SK-N-SH treated with all-trans-retinoic acid at 6 μM for 48 hours (cell line): ENCODE measurements at regions not wholly inside any gene's neighbourhood (a gene's known extent, or its start where the extent isn't known, plus 50 kb on each side); places are given as distances from the start of the nearest gene placed in this dataset.

Experiments
- ATAC-seq: fragments of 200-7000 bp; cut with Tn5 transposase; 3 replicates; pipeline ENCODE4 v1.9.1; 2020; ENCODE audit warnings: mild to moderate bottlenecking, moderate library complexity
- ARNTL ChIP-seq: fragments of 450-650 bp; formaldehyde crosslinking; IDR thresholded peaks from 2 replicates; pipeline ENCODE4 v1.5.0; 2020; ENCODE audit warnings: low read depth, mild to moderate bottlenecking, moderate library complexity, borderline replicate concordance
- BACH2 ChIP-seq: fragments of 250-450 bp; sonication (Bioruptor Pico); IDR thresholded peaks from 2 replicates; pipeline ENCODE4 v1.9.0; 2021; ENCODE audit warnings: mild to moderate bottlenecking, borderline replicate concordance
- CREB5 ChIP-seq: fragments of 250-450 bp; sonication (Bioruptor Pico); IDR thresholded peaks from 2 replicates; pipeline ENCODE4 v1.5.1; 2020; ENCODE audit warnings: low read depth, mild to moderate bottlenecking, moderate library complexity
- CSDC2 ChIP-seq: fragments of 250-450 bp; sonication (Bioruptor Pico); IDR thresholded peaks from 2 replicates; pipeline ENCODE4 v1.5.0; 2020; ENCODE audit warnings: mild to moderate bottlenecking, moderate library complexity
- ESRRG ChIP-seq: fragments of 250-450 bp; sonication (Bioruptor Pico); IDR thresholded peaks from 2 replicates; pipeline ENCODE4 v1.6.1; 2021; ENCODE audit warnings: mild to moderate bottlenecking
- ISL1 ChIP-seq: fragments of 250-450 bp; sonication (Bioruptor Pico); IDR thresholded peaks from 2 replicates; pipeline ENCODE4 v2.1.2; 2022; ENCODE audit warnings: mild to moderate bottlenecking, moderate library complexity
- OSR1 ChIP-seq: fragments of 250-450 bp; sonication (Bioruptor Pico); IDR thresholded peaks from 2 replicates; pipeline ENCODE4 v1.8.0; 2022; ENCODE audit warnings: moderate library complexity, mild to moderate bottlenecking, inconsistent platforms
- POU6F1 ChIP-seq: fragments of 250-450 bp; sonication (Bioruptor Pico); IDR thresholded peaks from 2 replicates; pipeline ENCODE4 v1.8.0; 2021; ENCODE audit warnings: low read depth, mild to moderate bottlenecking, moderate library complexity, borderline replicate concordance
- PPARA ChIP-seq: fragments of 250-450 bp; sonication (Bioruptor Pico); IDR thresholded peaks from 2 replicates; pipeline ENCODE4 v1.5.0; 2020; ENCODE audit warnings: mild to moderate bottlenecking, borderline replicate concordance
- RARB ChIP-seq: fragments of 250-450 bp; sonication (Bioruptor Pico); IDR thresholded peaks from 2 replicates; pipeline ENCODE4 v1.8.0; 2021; ENCODE audit warnings: mild to moderate bottlenecking, moderate library complexity
- SNAI2 ChIP-seq: fragments of 250-450 bp; sonication (Bioruptor Pico); IDR thresholded peaks from 2 replicates; pipeline ENCODE4 v1.5.0; 2020; ENCODE audit warnings: mild to moderate bottlenecking, moderate library complexity
- TCF4 ChIP-seq: fragments of 250-450 bp; sonication (Bioruptor Pico); IDR thresholded peaks from 2 replicates; pipeline ENCODE4 v1.8.0; 2021; ENCODE audit warnings: mild to moderate bottlenecking, moderate library complexity, borderline replicate concordance
- TOX ChIP-seq: fragments of 250-450 bp; sonication (Bioruptor Pico); IDR thresholded peaks from 2 replicates; pipeline ENCODE4 v1.8.0; 2021; ENCODE audit warnings: mild to moderate bottlenecking, moderate library complexity, borderline replicate concordance
- ZC3H10 ChIP-seq: fragments of 250-450 bp; sonication (Bioruptor Pico); IDR thresholded peaks from 2 replicates; pipeline ENCODE4 v1.5.1; 2021; ENCODE audit warnings: mild to moderate bottlenecking, moderate library complexity
- ZFP30 ChIP-seq: fragments of 450-650 bp; formaldehyde crosslinking; IDR thresholded peaks from 2 replicates; pipeline ENCODE4 v1.5.0; 2022; ENCODE audit warnings: mild to moderate bottlenecking, moderate library complexity
- ZNF565 ChIP-seq: fragments of 450-650 bp; formaldehyde crosslinking; conservative IDR thresholded peaks from 2 replicates; pipeline ENCODE4 v1.5.0; 2020; ENCODE audit warnings: low read depth, mild to moderate bottlenecking, moderate library complexity
- ZNF70 ChIP-seq: fragments of 450-650 bp; formaldehyde crosslinking; IDR thresholded peaks from 2 replicates; pipeline ENCODE4 v1.5.0; 2020; ENCODE audit warnings: mild to moderate bottlenecking, moderate library complexity
- ZNF8 ChIP-seq: fragments of 450-650 bp; formaldehyde crosslinking; IDR thresholded peaks from 2 replicates; pipeline ENCODE4 v1.5.0; 2020; ENCODE audit warnings: mild to moderate bottlenecking, moderate library complexity
- TF ChIP-seq, protein P1 (sequence below): fragments of 250-450 bp; sonication (Bioruptor Pico); IDR thresholded peaks from 2 replicates; pipeline ENCODE4 v1.8.0; 2020; ENCODE audit warnings: mild to moderate bottlenecking, moderate library complexity, borderline replicate concordance
- TF ChIP-seq, protein P2 (sequence below): fragments of 250-450 bp; sonication (Bioruptor Pico); IDR thresholded peaks from 2 replicates; pipeline ENCODE4 v1.5.1; 2021; ENCODE audit warnings: mild to moderate bottlenecking, moderate library complexity
- TF ChIP-seq, protein P3 (sequence below): fragments of 250-450 bp; sonication (Bioruptor Pico); IDR thresholded peaks from 2 replicates; pipeline ENCODE4 v1.5.0; 2020; ENCODE audit warnings: mild to moderate bottlenecking, moderate library complexity

DNA sequence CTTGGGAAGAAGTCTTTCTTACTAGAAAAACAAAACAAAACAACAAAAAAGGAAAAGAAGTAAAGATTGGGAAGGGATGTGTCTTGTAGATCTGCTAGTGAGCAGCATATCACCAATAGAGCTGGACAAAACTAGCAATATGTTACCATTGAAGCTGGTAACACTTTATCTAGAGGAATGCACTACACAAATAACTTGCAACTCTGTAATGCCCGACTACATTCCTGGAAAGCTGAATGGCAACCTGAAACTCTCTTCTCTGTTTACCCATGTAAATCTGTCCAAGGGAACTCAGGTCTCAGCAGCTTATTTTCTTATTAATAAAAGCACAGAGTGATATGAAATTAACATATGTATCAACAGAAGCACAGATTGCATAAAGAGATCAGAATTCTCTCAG, 624.4 kb downstream of the KCNH5 start:
- ATAC-seq = no peak
- TF ChIP-seq CREB5 (CRISPR knock-in tag) (no peak), ZC3H10 (CRISPR knock-in tag) (no peak), RARB (CRISPR knock-in tag) (no peak), SNAI2 (CRISPR knock-in tag) (no peak), ZNF70 (no peak), ZNF8 (CRISPR knock-in tag) (no peak), ZNF565 (CRISPR knock-in tag) (no peak), ISL1 (CRISPR knock-in tag) (no peak), OSR1 (CRISPR knock-in tag) (no peak)
- TF ChIP-seq, protein P1, sequence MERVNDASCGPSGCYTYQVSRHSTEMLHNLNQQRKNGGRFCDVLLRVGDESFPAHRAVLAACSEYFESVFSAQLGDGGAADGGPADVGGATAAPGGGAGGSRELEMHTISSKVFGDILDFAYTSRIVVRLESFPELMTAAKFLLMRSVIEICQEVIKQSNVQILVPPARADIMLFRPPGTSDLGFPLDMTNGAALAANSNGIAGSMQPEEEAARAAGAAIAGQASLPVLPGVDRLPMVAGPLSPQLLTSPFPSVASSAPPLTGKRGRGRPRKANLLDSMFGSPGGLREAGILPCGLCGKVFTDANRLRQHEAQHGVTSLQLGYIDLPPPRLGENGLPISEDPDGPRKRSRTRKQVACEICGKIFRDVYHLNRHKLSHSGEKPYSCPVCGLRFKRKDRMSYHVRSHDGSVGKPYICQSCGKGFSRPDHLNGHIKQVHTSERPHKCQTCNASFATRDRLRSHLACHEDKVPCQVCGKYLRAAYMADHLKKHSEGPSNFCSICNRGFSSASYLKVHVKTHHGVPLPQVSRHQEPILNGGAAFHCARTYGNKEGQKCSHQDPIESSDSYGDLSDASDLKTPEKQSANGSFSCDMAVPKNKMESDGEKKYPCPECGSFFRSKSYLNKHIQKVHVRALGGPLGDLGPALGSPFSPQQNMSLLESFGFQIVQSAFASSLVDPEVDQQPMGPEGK (CRISPR knock-in tag) = no peak
- TF ChIP-seq, protein P2, sequence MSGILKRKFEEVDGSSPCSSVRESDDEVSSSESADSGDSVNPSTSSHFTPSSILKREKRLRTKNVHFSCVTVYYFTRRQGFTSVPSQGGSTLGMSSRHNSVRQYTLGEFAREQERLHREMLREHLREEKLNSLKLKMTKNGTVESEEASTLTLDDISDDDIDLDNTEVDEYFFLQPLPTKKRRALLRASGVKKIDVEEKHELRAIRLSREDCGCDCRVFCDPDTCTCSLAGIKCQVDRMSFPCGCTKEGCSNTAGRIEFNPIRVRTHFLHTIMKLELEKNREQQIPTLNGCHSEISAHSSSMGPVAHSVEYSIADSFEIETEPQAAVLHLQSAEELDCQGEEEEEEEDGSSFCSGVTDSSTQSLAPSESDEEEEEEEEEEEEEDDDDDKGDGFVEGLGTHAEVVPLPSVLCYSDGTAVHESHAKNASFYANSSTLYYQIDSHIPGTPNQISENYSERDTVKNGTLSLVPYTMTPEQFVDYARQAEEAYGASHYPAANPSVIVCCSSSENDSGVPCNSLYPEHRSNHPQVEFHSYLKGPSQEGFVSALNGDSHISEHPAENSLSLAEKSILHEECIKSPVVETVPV (CRISPR knock-in tag) = no peak

DNA sequence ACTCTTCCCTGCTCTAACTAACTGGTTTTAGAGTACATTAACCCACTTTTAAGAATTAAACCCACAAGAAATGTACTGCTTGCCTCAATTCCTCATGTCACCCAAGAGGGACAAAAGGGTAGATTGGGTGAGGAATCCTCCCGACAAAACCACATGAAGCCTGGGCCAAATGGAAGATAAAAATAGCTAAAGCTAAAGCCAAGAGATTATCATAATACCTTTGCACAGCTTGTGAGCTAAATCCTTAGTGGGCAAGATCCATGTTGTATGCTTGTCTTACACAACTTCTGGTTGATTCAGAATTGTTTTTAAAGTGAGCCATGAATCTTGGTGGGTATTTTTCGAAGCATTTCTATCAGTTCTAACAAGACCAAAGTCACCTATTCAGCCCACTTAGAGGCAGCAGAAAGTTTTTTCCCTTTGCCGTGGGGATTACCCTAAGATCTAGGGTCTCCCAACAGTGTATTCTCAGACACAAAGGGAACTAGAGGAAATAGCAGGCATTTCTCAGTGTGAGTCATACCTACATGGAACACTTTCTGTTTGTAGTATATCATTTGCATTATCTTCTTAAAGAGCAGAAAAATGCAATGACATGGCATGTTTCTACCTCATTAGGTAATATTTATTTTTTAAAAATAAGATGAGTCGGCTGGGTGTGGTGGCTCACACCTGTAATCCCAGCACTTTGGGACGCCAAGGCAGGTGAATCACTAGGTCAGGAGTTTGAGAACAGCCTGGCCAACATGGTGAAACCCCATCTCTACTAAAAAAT, 616.6 kb downstream of the KCNH5 start:
- no peak; the same call in 2 of the 3 replicates for ATAC-seq

More for the DNA sequence above, 616.6 kb downstream of the KCNH5 start:
- no peak for TF ChIP-seq PPARA (CRISPR knock-in tag)
- no peak for TF ChIP-seq ESRRG (CRISPR knock-in tag)
- no peak for TF ChIP-seq ZFP30 (CRISPR knock-in tag)
- no peak for TF ChIP-seq TCF4 (CRISPR knock-in tag)
- TF ChIP-seq SNAI2 (CRISPR knock-in tag) = no peak
- TF ChIP-seq RARB (CRISPR knock-in tag) = no peak
- TF ChIP-seq, protein P3, sequence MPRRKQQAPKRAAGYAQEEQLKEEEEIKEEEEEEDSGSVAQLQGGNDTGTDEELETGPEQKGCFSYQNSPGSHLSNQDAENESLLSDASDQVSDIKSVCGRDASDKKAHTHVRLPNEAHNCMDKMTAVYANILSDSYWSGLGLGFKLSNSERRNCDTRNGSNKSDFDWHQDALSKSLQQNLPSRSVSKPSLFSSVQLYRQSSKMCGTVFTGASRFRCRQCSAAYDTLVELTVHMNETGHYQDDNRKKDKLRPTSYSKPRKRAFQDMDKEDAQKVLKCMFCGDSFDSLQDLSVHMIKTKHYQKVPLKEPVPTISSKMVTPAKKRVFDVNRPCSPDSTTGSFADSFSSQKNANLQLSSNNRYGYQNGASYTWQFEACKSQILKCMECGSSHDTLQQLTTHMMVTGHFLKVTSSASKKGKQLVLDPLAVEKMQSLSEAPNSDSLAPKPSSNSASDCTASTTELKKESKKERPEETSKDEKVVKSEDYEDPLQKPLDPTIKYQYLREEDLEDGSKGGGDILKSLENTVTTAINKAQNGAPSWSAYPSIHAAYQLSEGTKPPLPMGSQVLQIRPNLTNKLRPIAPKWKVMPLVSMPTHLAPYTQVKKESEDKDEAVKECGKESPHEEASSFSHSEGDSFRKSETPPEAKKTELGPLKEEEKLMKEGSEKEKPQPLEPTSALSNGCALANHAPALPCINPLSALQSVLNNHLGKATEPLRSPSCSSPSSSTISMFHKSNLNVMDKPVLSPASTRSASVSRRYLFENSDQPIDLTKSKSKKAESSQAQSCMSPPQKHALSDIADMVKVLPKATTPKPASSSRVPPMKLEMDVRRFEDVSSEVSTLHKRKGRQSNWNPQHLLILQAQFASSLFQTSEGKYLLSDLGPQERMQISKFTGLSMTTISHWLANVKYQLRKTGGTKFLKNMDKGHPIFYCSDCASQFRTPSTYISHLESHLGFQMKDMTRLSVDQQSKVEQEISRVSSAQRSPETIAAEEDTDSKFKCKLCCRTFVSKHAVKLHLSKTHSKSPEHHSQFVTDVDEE (CRISPR knock-in tag) = no peak
- no peak for TF ChIP-seq ZNF565 (CRISPR knock-in tag)
- TF ChIP-seq TOX = no peak
- TF ChIP-seq, protein P1 (CRISPR knock-in tag) = no peak
- no peak for TF ChIP-seq POU6F1
- no peak for TF ChIP-seq ISL1 (CRISPR knock-in tag)
- no peak for TF ChIP-seq CREB5 (CRISPR knock-in tag)
- TF ChIP-seq, protein P2 (CRISPR knock-in tag) = no peak
- TF ChIP-seq ZC3H10 (CRISPR knock-in tag) = no peak
- no peak for TF ChIP-seq BACH2 (CRISPR knock-in tag)
- TF ChIP-seq CSDC2 = no peak
- no peak for TF ChIP-seq ARNTL (CRISPR knock-in tag)
